ENCODE measurements at regions not wholly inside any gene's neighbourhood (a gene's known extent, or its start where the extent isn't known, plus 50 kb on each side); places are given as distances from the start of the nearest gene placed in this dataset.

GRCh38 chr5:119792161-119792799 is 162.9 kb downstream of the FAM170A start:
- no peak for DNase-seq

DNA sequence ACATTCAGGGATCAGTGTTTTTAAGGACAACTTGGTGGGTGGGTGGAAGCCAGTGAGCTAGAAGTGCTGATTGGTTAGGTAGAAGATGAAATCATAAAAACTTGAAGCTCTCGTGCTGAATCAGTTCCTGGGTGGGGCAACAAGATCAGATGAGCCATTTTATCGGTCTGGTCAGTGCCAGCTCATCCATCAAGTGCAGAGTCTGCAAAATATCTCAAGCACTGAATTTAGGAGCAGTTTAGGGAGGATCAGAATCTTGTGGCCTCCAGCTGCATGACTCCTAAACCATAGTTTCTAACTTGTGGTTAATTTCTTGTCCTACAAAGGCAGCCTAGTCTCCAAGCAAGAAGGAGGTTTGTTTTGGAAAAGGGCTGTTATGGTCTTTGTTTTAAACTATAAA is 166.4 kb downstream of the FAM170A start:
- DNase-seq = no peak

DNA sequence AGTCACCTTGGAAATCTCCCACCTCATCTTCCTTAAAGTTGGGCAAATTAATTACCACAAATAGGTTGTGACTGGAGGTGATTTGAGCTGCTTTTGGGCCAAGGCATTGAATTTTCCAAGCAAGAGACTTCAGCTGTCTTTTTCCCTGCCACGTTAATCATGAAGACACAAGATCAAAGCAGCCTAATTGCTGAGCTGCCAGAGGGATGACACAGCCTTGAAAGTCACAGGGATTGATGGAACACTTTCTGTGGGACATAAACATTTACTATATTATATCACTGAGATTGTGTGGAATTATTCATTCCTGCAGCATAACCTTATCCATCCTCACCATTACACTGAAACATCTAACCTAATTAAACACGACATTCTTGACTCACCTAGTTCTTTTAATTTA is 172.2 kb downstream of the FAM170A start:
- no peak for DNase-seq

GRCh38 chr5:119808024-119808423 is 178.7 kb downstream of the FAM170A start:
- DNase-seq = no peak

GRCh38 chr5:119808474-119808873 is 179.1 kb downstream of the FAM170A start:
- DNase-seq = no peak

DNA sequence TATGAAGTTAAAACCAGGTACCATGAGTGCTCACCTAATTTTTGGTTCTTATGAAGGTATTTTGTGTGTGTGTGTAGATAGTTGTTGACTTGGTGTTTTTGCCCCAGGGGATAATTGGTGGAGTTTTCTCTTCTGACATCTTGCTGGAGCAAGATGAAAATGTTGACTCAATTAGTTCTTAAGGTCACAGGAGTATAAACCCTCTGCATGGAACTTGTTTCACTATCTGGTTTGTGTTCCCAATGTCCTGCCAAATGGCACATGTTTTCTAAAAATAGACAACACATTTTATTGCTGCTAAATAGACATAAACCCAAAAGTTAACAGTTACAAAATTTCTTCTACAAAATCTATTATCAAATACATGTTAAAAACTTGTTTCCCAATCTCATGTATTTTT is 180.9 kb downstream of the FAM170A start:
- DNase-seq = no peak

DNA sequence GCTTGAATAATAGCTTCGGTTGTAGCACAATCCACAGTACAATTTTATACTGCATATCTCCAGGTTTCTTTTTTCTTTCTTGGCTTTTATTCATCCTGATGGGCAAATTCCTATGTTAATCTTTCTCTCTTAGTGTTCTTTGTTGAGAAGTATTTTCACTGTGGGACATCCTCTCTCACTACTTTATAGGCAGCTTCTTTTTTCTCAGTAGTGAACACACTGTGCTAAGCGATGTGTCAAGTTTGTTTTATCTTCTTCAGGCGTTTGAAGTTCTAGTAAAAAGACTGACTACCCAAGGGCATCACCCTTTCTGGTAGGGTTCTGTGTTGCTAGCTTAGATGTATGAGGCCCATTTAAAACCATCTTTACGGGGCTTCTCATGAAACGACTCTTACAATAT is 182.1 kb downstream of the FAM170A start:
- no peak for DNase-seq

GRCh38 chr5:119814655-119815054 is 185.3 kb downstream of the FAM170A start:
- no peak for DNase-seq

- no peak for DNase-seq
Observed at GRCh38 chr5:119816055-119816454, 186.7 kb downstream of the FAM170A start.

DNA sequence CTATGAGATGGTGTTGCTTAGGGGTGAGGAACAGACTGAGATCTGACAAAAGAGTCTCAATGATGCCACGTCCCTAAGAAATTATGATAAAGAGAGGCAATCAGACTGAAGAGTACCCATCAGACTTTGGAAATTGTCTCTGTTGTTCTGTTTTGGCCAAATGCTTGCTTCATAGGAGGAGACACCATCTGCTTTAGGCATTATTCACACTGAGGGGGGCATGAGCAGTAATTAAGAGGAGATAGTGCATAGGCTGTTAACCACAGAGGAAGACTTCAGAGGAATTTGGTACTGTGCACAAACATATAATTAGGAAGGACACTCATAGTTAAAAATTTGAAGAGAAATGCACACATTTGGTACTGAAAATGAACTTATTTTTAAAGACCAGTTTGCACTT is 190.7 kb downstream of the FAM170A start:
- no peak for DNase-seq

GRCh38 chr5:119820608-119821007 is 191.2 kb downstream of the FAM170A start:
- no peak for DNase-seq

DNA sequence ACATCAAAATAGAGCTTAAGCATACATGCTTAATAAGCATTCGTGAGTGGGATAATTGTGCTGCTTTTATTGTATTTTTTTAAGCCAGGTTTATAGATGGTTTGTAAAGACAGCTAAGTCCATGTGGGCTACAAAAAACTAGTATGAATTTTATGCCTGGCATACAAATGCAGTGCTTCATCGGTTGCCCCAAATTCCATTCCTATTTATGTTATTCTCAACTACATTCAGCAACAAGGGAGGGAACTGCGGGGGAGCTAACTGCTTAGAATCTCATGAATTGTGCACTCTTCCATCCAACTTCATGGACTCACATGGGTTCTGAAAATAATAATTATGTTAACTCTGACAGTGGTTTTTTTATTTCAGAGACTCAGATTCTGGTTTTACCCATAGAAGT is 199.2 kb downstream of the FAM170A start:
- no peak for DNase-seq

GRCh38 chr5:119829341-119829740 is 200.0 kb downstream of the FAM170A start:
- DNase-seq = no peak

GRCh38 chr5:119833176-119833575 is 203.8 kb downstream of the FAM170A start:
- no peak for DNase-seq

- no peak for DNase-seq
Observed at GRCh38 chr5:119840175-119840574, 210.8 kb downstream of the FAM170A start.

DNA sequence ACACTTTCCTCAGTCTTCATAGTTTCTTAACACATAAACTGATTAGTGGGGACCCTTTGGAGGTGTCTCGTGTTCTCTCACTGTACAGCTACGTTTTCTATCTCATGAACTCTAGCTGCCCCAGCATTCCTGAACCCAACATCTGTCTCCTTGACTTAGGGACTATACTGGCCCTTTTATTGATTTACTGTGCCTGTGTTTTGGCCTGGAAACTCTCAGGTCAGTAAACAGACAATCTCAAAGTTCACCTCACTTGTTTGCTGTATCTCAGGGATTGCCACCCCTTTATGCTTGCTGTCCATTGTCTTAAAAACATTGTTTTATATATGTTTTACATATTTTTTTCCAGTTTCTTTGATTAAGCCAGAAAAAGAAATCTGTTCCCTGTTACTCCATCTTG is 222.8 kb downstream of the FAM170A start:
- DNase-seq = no peak

- no peak for DNase-seq
Observed at GRCh38 chr5:119860463-119860862, 231.1 kb downstream of the FAM170A start.

DNA sequence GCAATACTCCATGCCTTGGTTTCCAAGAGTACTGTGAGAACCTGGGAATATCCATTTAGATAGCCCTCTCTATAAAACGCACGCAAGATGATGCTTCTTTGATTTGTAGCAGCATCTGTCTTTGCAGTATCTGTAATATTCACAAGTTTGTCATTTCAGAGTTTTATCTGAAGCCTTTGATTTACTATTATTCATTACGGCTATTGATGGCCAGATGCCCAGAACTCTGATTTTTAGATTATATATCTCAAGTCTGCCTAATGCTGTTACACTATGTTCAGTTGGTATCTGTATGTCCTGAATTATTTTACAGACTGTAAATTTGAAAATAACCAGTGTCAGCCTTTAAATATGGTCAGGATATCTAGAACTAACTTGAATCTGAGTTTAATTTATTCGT is 233.3 kb downstream of the FAM170A start:
- DNase-seq = no peak

GRCh38 chr5:119864286-119864685 is 234.9 kb downstream of the FAM170A start:
- no peak for DNase-seq

- DNase-seq = no peak
Observed at GRCh38 chr5:119873611-119874010, 244.3 kb downstream of the FAM170A start.

GRCh38 chr5:119876522-119876921 is 247.2 kb downstream of the FAM170A start:
- no peak for DNase-seq

GRCh38 chr5:119878712-119879111 is 249.4 kb downstream of the FAM170A start:
- no peak for DNase-seq

DNA sequence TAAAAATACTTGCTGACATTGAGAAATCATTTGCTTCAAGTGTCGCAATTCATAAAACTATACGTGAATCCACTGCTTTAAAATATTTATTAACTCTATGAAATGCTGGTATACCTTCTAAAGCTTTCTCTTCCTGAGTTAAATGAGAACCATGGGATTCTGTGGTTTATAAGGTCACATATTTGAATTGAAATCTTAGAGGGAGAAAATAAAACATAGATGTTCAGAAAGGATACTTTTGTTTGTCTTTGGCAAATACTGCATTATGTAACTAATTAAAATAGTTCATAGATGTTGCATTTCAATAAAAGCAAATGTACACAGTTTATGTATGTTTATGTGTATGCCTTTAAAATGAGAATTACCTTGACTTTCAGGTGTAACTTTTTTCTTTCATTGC is 250.1 kb downstream of the FAM170A start:
- DNase-seq = no peak

GRCh38 chr5:119895066-119895465 is 265.7 kb downstream of the FAM170A start:
- no peak for DNase-seq

- DNase-seq = no peak
Observed at GRCh38 chr5:119896826-119897536, 267.6 kb downstream of the FAM170A start.

Measured in stimulated activated CD4-positive, alpha-beta T cell treated with anti-CD3 and anti-CD28 coated beads, Interleukin-4, amount 100 ng/mL, for 24 hours (primary cell).